GM12892 (cell line): ENCODE measurements at regions not wholly inside any gene's neighbourhood (a gene's known extent, or its start where the extent isn't known, plus 50 kb on each side); places are given as distances from the start of the nearest gene placed in this dataset.

Source experiments
- POLR2A ChIP-seq: IDR thresholded peaks from 2 replicates; pipeline ENCODE4 v1.6.1; 2011; ENCODE audit warnings: low read depth, low read length, control low read depth
- POLR2AphosphoS5 ChIP-seq: IDR thresholded peaks from 2 replicates; pipeline ENCODE4 v1.6.1; 2011; ENCODE audit warnings: low read depth, low read length, control low read depth
- TAF1 ChIP-seq: IDR thresholded peaks from 2 replicates; pipeline ENCODE4 v1.6.1; 2011; ENCODE audit warnings: low read depth, mild to moderate bottlenecking, control low read depth, low read length, borderline replicate concordance

DNA sequence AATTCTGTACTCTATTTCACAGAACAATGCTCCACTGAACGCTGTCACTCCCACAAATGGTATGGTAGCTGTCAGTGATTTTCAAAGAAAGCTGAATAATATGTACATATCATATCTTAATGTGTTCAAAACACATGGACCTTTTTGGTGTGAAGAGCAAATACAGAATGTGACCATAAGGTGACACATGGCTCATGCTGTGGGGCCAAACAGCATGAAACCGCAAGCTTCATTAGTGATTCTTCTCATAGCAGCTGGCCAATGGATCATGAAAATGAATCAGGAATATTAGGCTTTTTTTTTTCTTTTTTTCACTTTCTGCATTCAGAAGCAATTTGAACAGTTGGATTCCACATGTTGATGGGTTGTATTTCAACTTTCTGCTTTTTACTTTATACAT is 54.9 kb upstream of the CDH9 start:
- TF ChIP-seq POLR2A, result no peak
- TF ChIP-seq POLR2AphosphoS5, result no peak
- no peak for TF ChIP-seq TAF1
